ENCODE measurements at regions not wholly inside any gene's neighbourhood (a gene's known extent, or its start where the extent isn't known, plus 50 kb on each side); places are given as distances from the start of the nearest gene placed in this dataset.

- FAIRE-seq (no peak), ATAC-seq (no peak), DNase-seq (ENCODE audit: low read depth in 1 of 2, low spot score in 1 of 2) (no peak)
- no peak overlapping the region for H3K4me2 ChIP-seq
- POLR2A ChIA-PET: no interaction called here
- H3K4me3 ChIP-seq: no peak overlapping the region
- TF ChIP-seq FOXS1 (CRISPR knock-in tag; IDR thresholded peaks at IDR 0.05) (no peak), ZC3H11A (IDR thresholded peaks at IDR 0.05) (no peak)
- no peaks in the 10 kb centered on the region for H3K9me3 ChIP-seq
- H3K27ac ChIP-seq: no peak overlapping the region
- no peaks in the 10 kb centered on the region for H3K4me1 ChIP-seq
- CTCF ChIA-PET: interaction anchor here (1.0 to 1.4 kb wide), 2 partner anchors 11 to 1416 kb away, joined by 4 read pairs; no protein-coding TSS in a partner anchor
Observed at GRCh38 chrX:82219129-82219528, 1017.2 kb downstream of the SH3BGRL start.

GRCh38 chrX:82224961-82225360, 1023.1 kb downstream of the SH3BGRL start:
- DNase-seq (ENCODE audit: low read depth in 1 of 2, low spot score in 1 of 2) (no peak), ATAC-seq (no peak), FAIRE-seq (no peak)
- Histone ChIP-seq H3K27ac (no peak overlapping the region), H3K4me2 (no peak overlapping the region), H3K4me3 (no peak overlapping the region), H3K9me3 (no peaks in the 10 kb centered on the region), H3K4me1 (no peaks in the 10 kb centered on the region)
- POLR2A ChIA-PET: no interaction called here
- CTCF ChIA-PET: no interaction called here
- TF ChIP-seq POLR2AphosphoS2 (conservative IDR thresholded peaks at IDR 0.05; ENCODE audit: low read length): no peak
- no peak for TF ChIP-seq GATA3 (IDR thresholded peaks at IDR 0.05; ENCODE audit: borderline replicate concordance)
- no peak for TF ChIP-seq ELK1 (IDR thresholded peaks at IDR 0.05; ENCODE audit: low read depth, low read length)
- TF ChIP-seq EP300 (IDR thresholded peaks at IDR 0.05): no peak
- TF ChIP-seq FOSL2 (IDR thresholded peaks at IDR 0.05): no peak
- no peak for TF ChIP-seq FOSL2 (CRISPR knock-in tag; IDR thresholded peaks at IDR 0.05)
- TF ChIP-seq MAFK (IDR thresholded peaks at IDR 0.05; ENCODE audit: partially characterized antibody): no peak
- no peak for TF ChIP-seq JUN (IDR thresholded peaks at IDR 0.05)
- TF ChIP-seq, protein P1, sequence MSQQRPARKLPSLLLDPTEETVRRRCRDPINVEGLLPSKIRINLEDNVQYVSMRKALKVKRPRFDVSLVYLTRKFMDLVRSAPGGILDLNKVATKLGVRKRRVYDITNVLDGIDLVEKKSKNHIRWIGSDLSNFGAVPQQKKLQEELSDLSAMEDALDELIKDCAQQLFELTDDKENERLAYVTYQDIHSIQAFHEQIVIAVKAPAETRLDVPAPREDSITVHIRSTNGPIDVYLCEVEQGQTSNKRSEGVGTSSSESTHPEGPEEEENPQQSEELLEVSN (IDR thresholded peaks at IDR 0.05; ENCODE audit: borderline replicate concordance, low read depth): no peak
- TF ChIP-seq EHMT2 (IDR thresholded peaks at IDR 0.05; ENCODE audit: low read depth): no peak
- no peak for TF ChIP-seq RFX5 (IDR thresholded peaks at IDR 0.05)
- TF ChIP-seq HEYL (CRISPR knock-in tag; IDR thresholded peaks at IDR 0.05): no peak

- TF ChIP-seq CHD4 (IDR thresholded peaks at IDR 0.05; ENCODE audit: borderline replicate concordance) (no peak), ELK1 (IDR thresholded peaks at IDR 0.05; ENCODE audit: low read depth, low read length) (no peak), HEYL (CRISPR knock-in tag; IDR thresholded peaks at IDR 0.05) (no peak), HOXB5 (CRISPR knock-in tag; IDR thresholded peaks at IDR 0.05) (no peak), FOSB (CRISPR knock-in tag; IDR thresholded peaks at IDR 0.05) (no peak), TP53 (CRISPR knock-in tag; IDR thresholded peaks at IDR 0.05) (no peak), BHLHE40 (IDR thresholded peaks at IDR 0.05; ENCODE audit: low read depth, low read length) (no peak), MAX (IDR thresholded peaks at IDR 0.05) (no peak), NFE2L2 (conservative IDR thresholded peaks at IDR 0.05; ENCODE audit: low read length) (no peak), KDM5A (IDR thresholded peaks at IDR 0.05) (no peak), KDM1A (IDR thresholded peaks at IDR 0.05; ENCODE audit: low read depth) (no peak), RCOR1 (IDR thresholded peaks at IDR 0.05; ENCODE audit: low read depth, low read length) (no peak), GATA3 (IDR thresholded peaks at IDR 0.05; ENCODE audit: borderline replicate concordance) (no peak), CTCF (IDR thresholded peaks at IDR 0.05) (no peak), JUNB (IDR thresholded peaks at IDR 0.05) (no peak), ZC3H11A (IDR thresholded peaks at IDR 0.05) (no peak)
- TF ChIP-seq, protein P2, sequence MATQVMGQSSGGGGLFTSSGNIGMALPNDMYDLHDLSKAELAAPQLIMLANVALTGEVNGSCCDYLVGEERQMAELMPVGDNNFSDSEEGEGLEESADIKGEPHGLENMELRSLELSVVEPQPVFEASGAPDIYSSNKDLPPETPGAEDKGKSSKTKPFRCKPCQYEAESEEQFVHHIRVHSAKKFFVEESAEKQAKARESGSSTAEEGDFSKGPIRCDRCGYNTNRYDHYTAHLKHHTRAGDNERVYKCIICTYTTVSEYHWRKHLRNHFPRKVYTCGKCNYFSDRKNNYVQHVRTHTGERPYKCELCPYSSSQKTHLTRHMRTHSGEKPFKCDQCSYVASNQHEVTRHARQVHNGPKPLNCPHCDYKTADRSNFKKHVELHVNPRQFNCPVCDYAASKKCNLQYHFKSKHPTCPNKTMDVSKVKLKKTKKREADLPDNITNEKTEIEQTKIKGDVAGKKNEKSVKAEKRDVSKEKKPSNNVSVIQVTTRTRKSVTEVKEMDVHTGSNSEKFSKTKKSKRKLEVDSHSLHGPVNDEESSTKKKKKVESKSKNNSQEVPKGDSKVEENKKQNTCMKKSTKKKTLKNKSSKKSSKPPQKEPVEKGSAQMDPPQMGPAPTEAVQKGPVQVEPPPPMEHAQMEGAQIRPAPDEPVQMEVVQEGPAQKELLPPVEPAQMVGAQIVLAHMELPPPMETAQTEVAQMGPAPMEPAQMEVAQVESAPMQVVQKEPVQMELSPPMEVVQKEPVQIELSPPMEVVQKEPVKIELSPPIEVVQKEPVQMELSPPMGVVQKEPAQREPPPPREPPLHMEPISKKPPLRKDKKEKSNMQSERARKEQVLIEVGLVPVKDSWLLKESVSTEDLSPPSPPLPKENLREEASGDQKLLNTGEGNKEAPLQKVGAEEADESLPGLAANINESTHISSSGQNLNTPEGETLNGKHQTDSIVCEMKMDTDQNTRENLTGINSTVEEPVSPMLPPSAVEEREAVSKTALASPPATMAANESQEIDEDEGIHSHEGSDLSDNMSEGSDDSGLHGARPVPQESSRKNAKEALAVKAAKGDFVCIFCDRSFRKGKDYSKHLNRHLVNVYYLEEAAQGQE (IDR thresholded peaks at IDR 0.05): no peak
- TF ChIP-seq, protein P3, sequence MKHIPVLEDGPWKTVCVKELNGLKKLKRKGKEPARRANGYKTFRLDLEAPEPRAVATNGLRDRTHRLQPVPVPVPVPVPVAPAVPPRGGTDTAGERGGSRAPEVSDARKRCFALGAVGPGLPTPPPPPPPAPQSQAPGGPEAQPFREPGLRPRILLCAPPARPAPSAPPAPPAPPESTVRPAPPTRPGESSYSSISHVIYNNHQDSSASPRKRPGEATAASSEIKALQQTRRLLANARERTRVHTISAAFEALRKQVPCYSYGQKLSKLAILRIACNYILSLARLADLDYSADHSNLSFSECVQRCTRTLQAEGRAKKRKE (CRISPR knock-in tag; IDR thresholded peaks at IDR 0.05; ENCODE audit: low read depth): no peak
- ChIA-PET CTCF (no interaction called here), POLR2A (no interaction called here)
- Histone ChIP-seq H3K4me3 (no peak overlapping the region), H3K4me1 (no peaks in the 10 kb centered on the region), H3K9me3 (no peaks in the 10 kb centered on the region), H3K4me2 (no peak overlapping the region), H3K27ac (no peak overlapping the region)
- ATAC-seq: no peak
- no peak for FAIRE-seq
- WGBS (ENCODE audit: missing lambda C conversion rate): 0% methylated on average over 2 of the region's 3 CpGs
- no peak for DNase-seq (ENCODE audit: low read depth in 1 of 2, low spot score in 1 of 2)
Observed at GRCh38 chrX:82230013-82230412, 1028.1 kb downstream of the SH3BGRL start.
